ENCODE measurements at regions not wholly inside any gene's neighbourhood (a gene's known extent, or its start where the extent isn't known, plus 50 kb on each side); places are given as distances from the start of the nearest gene placed in this dataset.

DNA sequence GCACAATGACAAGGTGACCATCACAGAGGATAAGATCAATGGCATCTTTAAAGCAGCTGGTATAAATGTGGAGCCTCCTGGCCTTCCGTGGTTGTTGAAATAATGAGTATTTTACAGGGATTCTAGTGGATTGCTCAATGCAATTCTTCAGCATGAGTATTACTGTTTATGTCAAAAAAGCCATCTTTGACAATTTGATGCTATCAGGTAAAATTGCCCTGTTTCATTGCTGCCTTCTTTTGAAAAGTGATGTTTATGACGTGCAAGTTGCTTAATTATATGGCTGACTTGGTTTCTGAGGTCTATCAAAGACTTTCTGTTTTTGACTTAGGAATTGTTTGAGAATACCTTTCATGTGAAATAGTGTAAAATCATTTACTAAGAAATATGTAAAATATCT lies 237.2 kb downstream of the PARP8 start:
- 30% methylated on average over 2 of the region's 2 CpGs for WGBS (ENCODE audit: insufficient coverage, insufficient replicate concordance, low lambda C conversion rate, missing lambda C conversion rate)
- no peak for ATAC-seq
- CTCF ChIA-PET = interaction anchor here (0.6 kb wide), 2 partner anchors 42 to 254 kb away, joined by 3 to 4 read pairs; no protein-coding TSS in a partner anchor

More for the DNA sequence above, 237.2 kb downstream of the PARP8 start:
- Histone ChIP-seq H4K20me1 (ENCODE audit: control insufficient read depth, insufficient read depth) (0 out of 2 replicates have a peak, but pooled peaks cover 2% of the 10 kb centered on the region), H3K4me3 (no peak overlapping the region), H3K9ac (ENCODE audit: control insufficient read depth, insufficient read depth, low read length) (no peak overlapping the region), H3K27ac (ENCODE audit: control insufficient read depth, insufficient read depth) (no peak overlapping the region), H3K4me2 (ENCODE audit: control insufficient read depth, insufficient read depth) (no peak overlapping the region), H3K4me1 (ENCODE audit: control insufficient read depth, insufficient read depth, low read length) (no peaks in the 10 kb centered on the region), H2AFZ (ENCODE audit: control insufficient read depth, low read depth, low read length) (no peak overlapping the region), H3K9me3 (replicated peaks; ENCODE audit: control insufficient read depth, insufficient read depth, low read length) (no peaks in the 10 kb centered on the region), H3K36me3 (ENCODE audit: control insufficient read depth in 2 of 2, insufficient read depth in 2 of 2, low read length in 1 of 2) (no peaks in the 10 kb centered on the region), H3K27me3 (replicated peaks in 1 of 2; ENCODE audit: control insufficient read depth in 2 of 2, insufficient read depth in 2 of 2, low read length in 1 of 2) (no peaks in the 10 kb centered on the region), H3K79me2 (ENCODE audit: control insufficient read depth, insufficient read depth, low read length) (no peaks in the 10 kb centered on the region)
- ChIA-PET POLR2A (no interaction called here), SMC1A (ENCODE audit: uncharacterized antibody, unreplicated experiment) (interaction anchor here (0.7 to 0.8 kb wide), 2 partner anchors 9 to 1030 kb away, joined by 3 read pairs; no protein-coding TSS in a partner anchor), RAD21 (ENCODE audit: unreplicated experiment) (no interaction called here)
- no peak for FAIRE-seq
- TF ChIP-seq POU2F2 (IDR thresholded peaks at IDR 0.05; ENCODE audit: borderline replicate concordance, low read depth, low read length) = no peak
- TF ChIP-seq KAT2A (conservative IDR thresholded peaks at IDR 0.05; ENCODE audit: control insufficient read depth, low read depth, low read length) = no peak
- no peak for TF ChIP-seq TCF3 (IDR thresholded peaks at IDR 0.05; ENCODE audit: borderline replicate concordance, insufficient read depth, low read depth, low read length)
- no peak for TF ChIP-seq SMC3 (IDR thresholded peaks at IDR 0.05; ENCODE audit: borderline replicate concordance, low read length)
- TF ChIP-seq, protein P1, sequence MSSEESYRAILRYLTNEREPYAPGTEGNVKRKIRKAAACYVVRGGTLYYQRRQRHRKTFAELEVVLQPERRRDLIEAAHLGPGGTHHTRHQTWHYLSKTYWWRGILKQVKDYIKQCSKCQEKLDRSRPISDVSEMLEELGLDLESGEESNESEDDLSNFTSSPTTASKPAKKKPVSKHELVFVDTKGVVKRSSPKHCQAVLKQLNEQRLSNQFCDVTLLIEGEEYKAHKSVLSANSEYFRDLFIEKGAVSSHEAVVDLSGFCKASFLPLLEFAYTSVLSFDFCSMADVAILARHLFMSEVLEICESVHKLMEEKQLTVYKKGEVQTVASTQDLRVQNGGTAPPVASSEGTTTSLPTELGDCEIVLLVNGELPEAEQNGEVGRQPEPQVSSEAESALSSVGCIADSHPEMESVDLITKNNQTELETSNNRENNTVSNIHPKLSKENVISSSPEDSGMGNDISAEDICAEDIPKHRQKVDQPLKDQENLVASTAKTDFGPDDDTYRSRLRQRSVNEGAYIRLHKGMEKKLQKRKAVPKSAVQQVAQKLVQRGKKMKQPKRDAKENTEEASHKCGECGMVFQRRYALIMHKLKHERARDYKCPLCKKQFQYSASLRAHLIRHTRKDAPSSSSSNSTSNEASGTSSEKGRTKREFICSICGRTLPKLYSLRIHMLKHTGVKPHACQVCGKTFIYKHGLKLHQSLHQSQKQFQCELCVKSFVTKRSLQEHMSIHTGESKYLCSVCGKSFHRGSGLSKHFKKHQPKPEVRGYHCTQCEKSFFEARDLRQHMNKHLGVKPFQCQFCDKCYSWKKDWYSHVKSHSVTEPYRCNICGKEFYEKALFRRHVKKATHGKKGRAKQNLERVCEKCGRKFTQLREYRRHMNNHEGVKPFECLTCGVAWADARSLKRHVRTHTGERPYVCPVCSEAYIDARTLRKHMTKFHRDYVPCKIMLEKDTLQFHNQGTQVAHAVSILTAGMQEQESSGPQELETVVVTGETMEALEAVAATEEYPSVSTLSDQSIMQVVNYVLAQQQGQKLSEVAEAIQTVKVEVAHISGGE (CRISPR knock-in tag; IDR thresholded peaks at IDR 0.05) = no peak
- TF ChIP-seq, protein P2, sequence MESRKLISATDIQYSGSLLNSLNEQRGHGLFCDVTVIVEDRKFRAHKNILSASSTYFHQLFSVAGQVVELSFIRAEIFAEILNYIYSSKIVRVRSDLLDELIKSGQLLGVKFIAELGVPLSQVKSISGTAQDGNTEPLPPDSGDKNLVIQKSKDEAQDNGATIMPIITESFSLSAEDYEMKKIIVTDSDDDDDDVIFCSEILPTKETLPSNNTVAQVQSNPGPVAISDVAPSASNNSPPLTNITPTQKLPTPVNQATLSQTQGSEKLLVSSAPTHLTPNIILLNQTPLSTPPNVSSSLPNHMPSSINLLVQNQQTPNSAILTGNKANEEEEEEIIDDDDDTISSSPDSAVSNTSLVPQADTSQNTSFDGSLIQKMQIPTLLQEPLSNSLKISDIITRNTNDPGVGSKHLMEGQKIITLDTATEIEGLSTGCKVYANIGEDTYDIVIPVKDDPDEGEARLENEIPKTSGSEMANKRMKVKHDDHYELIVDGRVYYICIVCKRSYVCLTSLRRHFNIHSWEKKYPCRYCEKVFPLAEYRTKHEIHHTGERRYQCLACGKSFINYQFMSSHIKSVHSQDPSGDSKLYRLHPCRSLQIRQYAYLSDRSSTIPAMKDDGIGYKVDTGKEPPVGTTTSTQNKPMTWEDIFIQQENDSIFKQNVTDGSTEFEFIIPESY (IDR thresholded peaks at IDR 0.05) = no peak
- TF ChIP-seq, protein P3, sequence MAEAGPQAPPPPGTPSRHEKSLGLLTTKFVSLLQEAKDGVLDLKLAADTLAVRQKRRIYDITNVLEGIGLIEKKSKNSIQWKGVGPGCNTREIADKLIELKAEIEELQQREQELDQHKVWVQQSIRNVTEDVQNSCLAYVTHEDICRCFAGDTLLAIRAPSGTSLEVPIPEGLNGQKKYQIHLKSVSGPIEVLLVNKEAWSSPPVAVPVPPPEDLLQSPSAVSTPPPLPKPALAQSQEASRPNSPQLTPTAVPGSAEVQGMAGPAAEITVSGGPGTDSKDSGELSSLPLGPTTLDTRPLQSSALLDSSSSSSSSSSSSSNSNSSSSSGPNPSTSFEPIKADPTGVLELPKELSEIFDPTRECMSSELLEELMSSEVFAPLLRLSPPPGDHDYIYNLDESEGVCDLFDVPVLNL (IDR thresholded peaks at IDR 0.05; ENCODE audit: low read depth, low read length) = no peak
- no peak for TF ChIP-seq ZNF24 (IDR thresholded peaks at IDR 0.05)
- TF ChIP-seq SIX5 (IDR thresholded peaks at IDR 0.05; ENCODE audit: low read depth, low read length, severe bottlenecking) = no peak
- TF ChIP-seq, protein P4, sequence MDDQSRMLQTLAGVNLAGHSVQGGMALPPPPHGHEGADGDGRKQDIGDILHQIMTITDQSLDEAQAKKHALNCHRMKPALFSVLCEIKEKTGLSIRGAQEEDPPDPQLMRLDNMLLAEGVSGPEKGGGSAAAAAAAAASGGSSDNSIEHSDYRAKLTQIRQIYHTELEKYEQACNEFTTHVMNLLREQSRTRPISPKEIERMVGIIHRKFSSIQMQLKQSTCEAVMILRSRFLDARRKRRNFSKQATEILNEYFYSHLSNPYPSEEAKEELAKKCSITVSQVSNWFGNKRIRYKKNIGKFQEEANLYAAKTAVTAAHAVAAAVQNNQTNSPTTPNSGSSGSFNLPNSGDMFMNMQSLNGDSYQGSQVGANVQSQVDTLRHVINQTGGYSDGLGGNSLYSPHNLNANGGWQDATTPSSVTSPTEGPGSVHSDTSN (IDR thresholded peaks at IDR 0.05; ENCODE audit: insufficient replicate concordance, low read depth, low read length) = no peak
- TF ChIP-seq ZNF622 (IDR thresholded peaks at IDR 0.05) = no peak
- no peak for TF ChIP-seq GABPA (IDR thresholded peaks at IDR 0.05; ENCODE audit: low read depth)
- TF ChIP-seq NFYB (IDR thresholded peaks at IDR 0.05; ENCODE audit: insufficient read depth, low read depth, low read length) = no peak
- in situ Hi-C loops (cut with MboI) (no loop called here), intact Hi-C loops (cut with micrococcal nuclease; ENCODE audit: unreplicated experiment) (no loop called here)
- no TSS peak for BruUV-seq (replicated peaks)
- DNase-seq (ENCODE audit: low read depth, low spot score) = no peak

All from GM12878 (cell line).